MM.1S (cell line): ENCODE measurements at regions not wholly inside any gene's neighbourhood (a gene's known extent, or its start where the extent isn't known, plus 50 kb on each side); places are given as distances from the start of the nearest gene placed in this dataset.

Source experiments
- EZH2 ChIP-seq: fragments of 300-600 bp; sonication (generic); optimal IDR thresholded peaks from 2 replicates; pipeline ENCODE3; 2017; ENCODE audit warnings: low read depth, mild to moderate bottlenecking, antibody characterized with exemption, low read length, mixed read lengths
- TF ChIP-seq, protein P1 (sequence below): fragments of 300-600 bp; sonication (generic); IDR thresholded peaks from 2 replicates; pipeline ENCODE4 v1.5.1; 2016; ENCODE audit warnings: antibody characterized with exemption, low read length, mixed read lengths

DNA sequence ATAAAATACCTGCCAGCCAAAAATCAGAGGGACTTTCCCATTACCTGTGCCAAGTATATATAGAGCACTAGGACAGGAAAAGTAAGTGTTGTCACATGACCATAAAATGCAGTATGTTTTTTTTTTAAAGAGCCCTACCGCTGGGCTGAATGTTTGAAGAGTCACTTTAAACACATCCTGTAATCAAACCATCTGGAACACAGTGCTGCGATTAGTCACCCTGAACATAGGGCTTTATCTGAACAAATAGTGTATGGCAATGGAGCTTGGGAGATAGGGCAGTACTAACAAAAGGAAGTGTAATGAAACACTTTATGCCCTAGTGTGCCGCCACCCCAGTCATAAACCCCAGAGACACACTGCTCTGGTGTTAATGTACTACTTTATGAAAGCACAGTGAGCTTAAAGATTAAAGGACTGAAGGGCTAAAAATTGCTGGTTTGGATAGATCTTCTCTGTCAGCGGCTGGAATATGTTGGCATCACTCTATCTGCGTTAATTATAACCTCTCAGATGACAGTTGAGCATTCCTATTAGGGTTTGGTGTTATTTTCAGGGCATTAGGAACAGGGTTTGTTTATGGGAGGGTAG, 90.4 kb downstream of the ZNF608 start:
- TF ChIP-seq, protein P1, sequence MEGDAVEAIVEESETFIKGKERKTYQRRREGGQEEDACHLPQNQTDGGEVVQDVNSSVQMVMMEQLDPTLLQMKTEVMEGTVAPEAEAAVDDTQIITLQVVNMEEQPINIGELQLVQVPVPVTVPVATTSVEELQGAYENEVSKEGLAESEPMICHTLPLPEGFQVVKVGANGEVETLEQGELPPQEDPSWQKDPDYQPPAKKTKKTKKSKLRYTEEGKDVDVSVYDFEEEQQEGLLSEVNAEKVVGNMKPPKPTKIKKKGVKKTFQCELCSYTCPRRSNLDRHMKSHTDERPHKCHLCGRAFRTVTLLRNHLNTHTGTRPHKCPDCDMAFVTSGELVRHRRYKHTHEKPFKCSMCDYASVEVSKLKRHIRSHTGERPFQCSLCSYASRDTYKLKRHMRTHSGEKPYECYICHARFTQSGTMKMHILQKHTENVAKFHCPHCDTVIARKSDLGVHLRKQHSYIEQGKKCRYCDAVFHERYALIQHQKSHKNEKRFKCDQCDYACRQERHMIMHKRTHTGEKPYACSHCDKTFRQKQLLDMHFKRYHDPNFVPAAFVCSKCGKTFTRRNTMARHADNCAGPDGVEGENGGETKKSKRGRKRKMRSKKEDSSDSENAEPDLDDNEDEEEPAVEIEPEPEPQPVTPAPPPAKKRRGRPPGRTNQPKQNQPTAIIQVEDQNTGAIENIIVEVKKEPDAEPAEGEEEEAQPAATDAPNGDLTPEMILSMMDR = no peak
- TF ChIP-seq EZH2 = no peak
